SK-N-SH treated with all-trans-retinoic acid at 6 μM for 48 hours (cell line): ENCODE measurements at regions not wholly inside any gene's neighbourhood (a gene's known extent, or its start where the extent isn't known, plus 50 kb on each side); places are given as distances from the start of the nearest gene placed in this dataset.
"Not testable (repeated sequence)": the region's sequence is repeated elsewhere in the genome, so short reads cannot be mapped to it uniquely, and the experiment has no call there.

Experiments
- ATAC-seq: fragments of 200-7000 bp; cut with Tn5 transposase; 3 replicates; pipeline ENCODE4 v1.9.1; 2020; ENCODE audit warnings: mild to moderate bottlenecking, moderate library complexity
- ARNTL ChIP-seq: fragments of 450-650 bp; formaldehyde crosslinking; IDR thresholded peaks from 2 replicates; pipeline ENCODE4 v1.5.0; 2020; ENCODE audit warnings: low read depth, mild to moderate bottlenecking, moderate library complexity, borderline replicate concordance
- CREB5 ChIP-seq: fragments of 250-450 bp; sonication (Bioruptor Pico); IDR thresholded peaks from 2 replicates; pipeline ENCODE4 v1.5.1; 2020; ENCODE audit warnings: low read depth, mild to moderate bottlenecking, moderate library complexity
- CSDC2 ChIP-seq: fragments of 250-450 bp; sonication (Bioruptor Pico); IDR thresholded peaks from 2 replicates; pipeline ENCODE4 v1.5.0; 2020; ENCODE audit warnings: mild to moderate bottlenecking, moderate library complexity
- CSRNP3 ChIP-seq: fragments of 250-450 bp; sonication (Bioruptor Pico); IDR thresholded peaks from 2 replicates; pipeline ENCODE4 v1.5.1; 2021; ENCODE audit warnings: mild to moderate bottlenecking, moderate library complexity
- ESRRG ChIP-seq: fragments of 250-450 bp; sonication (Bioruptor Pico); IDR thresholded peaks from 2 replicates; pipeline ENCODE4 v1.6.1; 2021; ENCODE audit warnings: mild to moderate bottlenecking
- GLIS3 ChIP-seq: fragments of 250-450 bp; sonication (Bioruptor Pico); IDR thresholded peaks from 2 replicates; pipeline ENCODE4 v1.5.0; 2020; ENCODE audit warnings: mild to moderate bottlenecking, moderate library complexity
- ISL1 ChIP-seq: fragments of 250-450 bp; sonication (Bioruptor Pico); IDR thresholded peaks from 2 replicates; pipeline ENCODE4 v2.1.2; 2022; ENCODE audit warnings: mild to moderate bottlenecking, moderate library complexity
- PPARA ChIP-seq: fragments of 250-450 bp; sonication (Bioruptor Pico); IDR thresholded peaks from 2 replicates; pipeline ENCODE4 v1.5.0; 2020; ENCODE audit warnings: mild to moderate bottlenecking, borderline replicate concordance
- RARB ChIP-seq: fragments of 250-450 bp; sonication (Bioruptor Pico); IDR thresholded peaks from 2 replicates; pipeline ENCODE4 v1.8.0; 2021; ENCODE audit warnings: mild to moderate bottlenecking, moderate library complexity
- SNAI2 ChIP-seq: fragments of 250-450 bp; sonication (Bioruptor Pico); IDR thresholded peaks from 2 replicates; pipeline ENCODE4 v1.5.0; 2020; ENCODE audit warnings: mild to moderate bottlenecking, moderate library complexity
- TCF4 ChIP-seq: fragments of 250-450 bp; sonication (Bioruptor Pico); IDR thresholded peaks from 2 replicates; pipeline ENCODE4 v1.8.0; 2021; ENCODE audit warnings: mild to moderate bottlenecking, moderate library complexity, borderline replicate concordance
- TOX ChIP-seq: fragments of 250-450 bp; sonication (Bioruptor Pico); IDR thresholded peaks from 2 replicates; pipeline ENCODE4 v1.8.0; 2021; ENCODE audit warnings: mild to moderate bottlenecking, moderate library complexity, borderline replicate concordance
- ZFP3 ChIP-seq: fragments of 250-450 bp; sonication (Bioruptor Pico); IDR thresholded peaks from 2 replicates; pipeline ENCODE4 v1.5.0; 2020; ENCODE audit warnings: mild to moderate bottlenecking, moderate library complexity
- ZFP30 ChIP-seq: fragments of 450-650 bp; formaldehyde crosslinking; IDR thresholded peaks from 2 replicates; pipeline ENCODE4 v1.5.0; 2022; ENCODE audit warnings: mild to moderate bottlenecking, moderate library complexity
- ZNF565 ChIP-seq: fragments of 450-650 bp; formaldehyde crosslinking; conservative IDR thresholded peaks from 2 replicates; pipeline ENCODE4 v1.5.0; 2020; ENCODE audit warnings: low read depth, mild to moderate bottlenecking, moderate library complexity
- ZNF70 ChIP-seq: fragments of 450-650 bp; formaldehyde crosslinking; IDR thresholded peaks from 2 replicates; pipeline ENCODE4 v1.5.0; 2020; ENCODE audit warnings: mild to moderate bottlenecking, moderate library complexity
- ZNF8 ChIP-seq: fragments of 450-650 bp; formaldehyde crosslinking; IDR thresholded peaks from 2 replicates; pipeline ENCODE4 v1.5.0; 2020; ENCODE audit warnings: mild to moderate bottlenecking, moderate library complexity
- TF ChIP-seq, protein P1 (sequence below): fragments of 250-450 bp; sonication (Bioruptor Pico); IDR thresholded peaks from 2 replicates; pipeline ENCODE4 v1.8.0; 2020; ENCODE audit warnings: mild to moderate bottlenecking, moderate library complexity, borderline replicate concordance
- TF ChIP-seq, protein P2 (sequence below): fragments of 250-450 bp; sonication (Bioruptor Pico); IDR thresholded peaks from 2 replicates; pipeline ENCODE4 v1.5.0; 2020; ENCODE audit warnings: mild to moderate bottlenecking, moderate library complexity

GRCh38 chr1:100597061-100597741, 59.3 kb downstream of the GPR88 start:
- TF ChIP-seq ISL1 (CRISPR knock-in tag) (peak; percentile 63), ZNF70 (CRISPR knock-in tag) (no peak)
- TF ChIP-seq, protein P1, sequence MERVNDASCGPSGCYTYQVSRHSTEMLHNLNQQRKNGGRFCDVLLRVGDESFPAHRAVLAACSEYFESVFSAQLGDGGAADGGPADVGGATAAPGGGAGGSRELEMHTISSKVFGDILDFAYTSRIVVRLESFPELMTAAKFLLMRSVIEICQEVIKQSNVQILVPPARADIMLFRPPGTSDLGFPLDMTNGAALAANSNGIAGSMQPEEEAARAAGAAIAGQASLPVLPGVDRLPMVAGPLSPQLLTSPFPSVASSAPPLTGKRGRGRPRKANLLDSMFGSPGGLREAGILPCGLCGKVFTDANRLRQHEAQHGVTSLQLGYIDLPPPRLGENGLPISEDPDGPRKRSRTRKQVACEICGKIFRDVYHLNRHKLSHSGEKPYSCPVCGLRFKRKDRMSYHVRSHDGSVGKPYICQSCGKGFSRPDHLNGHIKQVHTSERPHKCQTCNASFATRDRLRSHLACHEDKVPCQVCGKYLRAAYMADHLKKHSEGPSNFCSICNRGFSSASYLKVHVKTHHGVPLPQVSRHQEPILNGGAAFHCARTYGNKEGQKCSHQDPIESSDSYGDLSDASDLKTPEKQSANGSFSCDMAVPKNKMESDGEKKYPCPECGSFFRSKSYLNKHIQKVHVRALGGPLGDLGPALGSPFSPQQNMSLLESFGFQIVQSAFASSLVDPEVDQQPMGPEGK (CRISPR knock-in tag) = 0 out of 2 replicates have a peak, but pooled peaks have one; percentile 23
- ATAC-seq = peak; percentile 91

GRCh38 chr1:100597784-100598183, 59.8 kb downstream of the GPR88 start:
- peak; percentile 82 for ATAC-seq
- TF ChIP-seq, protein P2, sequence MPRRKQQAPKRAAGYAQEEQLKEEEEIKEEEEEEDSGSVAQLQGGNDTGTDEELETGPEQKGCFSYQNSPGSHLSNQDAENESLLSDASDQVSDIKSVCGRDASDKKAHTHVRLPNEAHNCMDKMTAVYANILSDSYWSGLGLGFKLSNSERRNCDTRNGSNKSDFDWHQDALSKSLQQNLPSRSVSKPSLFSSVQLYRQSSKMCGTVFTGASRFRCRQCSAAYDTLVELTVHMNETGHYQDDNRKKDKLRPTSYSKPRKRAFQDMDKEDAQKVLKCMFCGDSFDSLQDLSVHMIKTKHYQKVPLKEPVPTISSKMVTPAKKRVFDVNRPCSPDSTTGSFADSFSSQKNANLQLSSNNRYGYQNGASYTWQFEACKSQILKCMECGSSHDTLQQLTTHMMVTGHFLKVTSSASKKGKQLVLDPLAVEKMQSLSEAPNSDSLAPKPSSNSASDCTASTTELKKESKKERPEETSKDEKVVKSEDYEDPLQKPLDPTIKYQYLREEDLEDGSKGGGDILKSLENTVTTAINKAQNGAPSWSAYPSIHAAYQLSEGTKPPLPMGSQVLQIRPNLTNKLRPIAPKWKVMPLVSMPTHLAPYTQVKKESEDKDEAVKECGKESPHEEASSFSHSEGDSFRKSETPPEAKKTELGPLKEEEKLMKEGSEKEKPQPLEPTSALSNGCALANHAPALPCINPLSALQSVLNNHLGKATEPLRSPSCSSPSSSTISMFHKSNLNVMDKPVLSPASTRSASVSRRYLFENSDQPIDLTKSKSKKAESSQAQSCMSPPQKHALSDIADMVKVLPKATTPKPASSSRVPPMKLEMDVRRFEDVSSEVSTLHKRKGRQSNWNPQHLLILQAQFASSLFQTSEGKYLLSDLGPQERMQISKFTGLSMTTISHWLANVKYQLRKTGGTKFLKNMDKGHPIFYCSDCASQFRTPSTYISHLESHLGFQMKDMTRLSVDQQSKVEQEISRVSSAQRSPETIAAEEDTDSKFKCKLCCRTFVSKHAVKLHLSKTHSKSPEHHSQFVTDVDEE (CRISPR knock-in tag) = no peak
- no peak for TF ChIP-seq TCF4 (CRISPR knock-in tag)
- no peak for TF ChIP-seq RARB
- no peak for TF ChIP-seq ZNF565 (CRISPR knock-in tag)
- no peak for TF ChIP-seq ISL1 (CRISPR knock-in tag)
- TF ChIP-seq ZNF70 (CRISPR knock-in tag) = no peak
- no peak for TF ChIP-seq SNAI2
- TF ChIP-seq PPARA (CRISPR knock-in tag) = no peak
- no peak for TF ChIP-seq ZFP3
- TF ChIP-seq ESRRG (CRISPR knock-in tag) = no peak
- TF ChIP-seq ZFP30 = no peak
- no peak for TF ChIP-seq CSDC2 (CRISPR knock-in tag)
- TF ChIP-seq GLIS3 (CRISPR knock-in tag) = no peak
- no peak for TF ChIP-seq ARNTL (CRISPR knock-in tag)
- TF ChIP-seq ZNF8 = no peak
- TF ChIP-seq TOX (CRISPR knock-in tag) = no peak
- TF ChIP-seq CREB5 = no peak
- no peak for TF ChIP-seq CSRNP3 (CRISPR knock-in tag)

DNA sequence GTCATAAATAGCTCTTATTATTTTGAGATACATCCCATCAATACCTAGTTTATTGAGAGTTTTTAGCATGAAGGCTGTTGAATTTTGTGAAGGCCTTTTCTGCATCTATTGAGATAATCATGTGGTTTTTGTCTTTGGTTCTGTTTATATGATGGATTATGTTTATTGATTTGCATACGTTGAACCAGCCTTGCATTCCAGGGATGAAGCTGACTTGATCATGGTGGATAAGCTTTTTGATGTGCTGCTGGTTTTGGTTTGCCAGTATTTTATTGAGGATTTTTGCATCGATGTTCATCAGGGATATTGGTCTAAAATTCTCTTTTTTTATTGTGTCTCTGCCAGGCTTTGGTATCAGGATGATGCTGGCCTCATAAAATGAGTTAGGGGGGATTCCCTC, 62.4 kb downstream of the GPR88 start:
- not testable (repeated sequence) for ATAC-seq

- ATAC-seq = not testable (repeated sequence)
Measured at GRCh38 chr1:100602028-100602427, 64.1 kb downstream of the GPR88 start.

DNA sequence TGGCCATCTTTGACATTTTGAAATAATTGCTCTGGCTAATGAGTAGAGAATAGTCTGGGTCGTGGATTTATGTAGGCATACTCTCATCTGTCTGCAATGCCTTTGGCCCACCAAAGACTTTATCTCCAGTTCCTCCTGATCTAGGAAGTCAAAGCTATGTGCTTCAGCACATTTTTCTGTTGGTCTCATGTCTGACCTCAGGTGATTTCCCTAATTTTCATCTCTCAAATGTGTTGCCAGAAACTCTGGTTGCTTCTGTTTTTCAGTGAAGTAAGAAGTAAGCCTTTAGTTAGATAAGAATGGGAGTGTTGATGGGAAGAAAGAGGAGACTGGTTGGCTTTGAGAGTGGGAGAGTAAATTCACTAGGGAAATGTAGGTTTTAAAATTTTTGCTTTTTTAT, 66.4 kb downstream of the GPR88 start:
- no peak for TF ChIP-seq ZNF565 (CRISPR knock-in tag)
- TF ChIP-seq, all 23 proteins: peak for 0
- ATAC-seq = no peak

DNA sequence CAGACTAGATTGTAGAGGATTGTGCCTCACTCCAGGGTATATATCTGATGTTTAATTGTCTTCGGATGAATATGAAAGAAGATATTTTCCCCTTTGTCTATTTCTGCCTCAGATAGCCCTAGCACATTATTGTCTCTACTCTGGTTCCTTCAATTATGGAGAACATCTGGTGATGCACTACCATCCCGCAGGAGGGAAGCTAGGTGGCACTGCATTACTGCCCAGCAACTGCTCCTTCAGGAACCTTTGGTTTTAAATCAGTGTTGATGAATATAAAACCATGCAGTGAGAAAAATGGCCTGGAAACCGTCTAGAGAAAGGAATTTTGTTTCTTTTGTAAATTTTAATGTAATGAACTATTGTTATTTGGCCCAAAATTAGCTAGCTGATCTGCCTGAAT, 68.5 kb downstream of the GPR88 start:
- ATAC-seq = peak; percentile 99
- TF ChIP-seq ARNTL (CRISPR knock-in tag) = no peak
- TF ChIP-seq, protein P1 (CRISPR knock-in tag) = no peak
- TF ChIP-seq ZNF70 (CRISPR knock-in tag) = no peak
- TF ChIP-seq, protein P2 (CRISPR knock-in tag) = no peak
- no peak for TF ChIP-seq GLIS3 (CRISPR knock-in tag)
- TF ChIP-seq ZFP30 = no peak
- TF ChIP-seq PPARA (CRISPR knock-in tag) = no peak
- TF ChIP-seq CSDC2 (CRISPR knock-in tag) = no peak
- no peak for TF ChIP-seq ZNF8
